ENCODE measurements at regions not wholly inside any gene's neighbourhood (a gene's known extent, or its start where the extent isn't known, plus 50 kb on each side); places are given as distances from the start of the nearest gene placed in this dataset.

GRCh38 chr14:101225157-101226152 is 321.9 kb upstream of the RTL1 start (continued):
- no peak for TF ChIP-seq CHD1 (IDR thresholded peaks at IDR 0.05; ENCODE audit: low read depth, low read length)
- no peak for TF ChIP-seq BHLHE40 (IDR thresholded peaks at IDR 0.05; ENCODE audit: low read depth, low read length)

GRCh38 chr14:101226265-101226602 is 322.7 kb upstream of the RTL1 start:
- Histone ChIP-seq H3K27me3 (ENCODE audit: control insufficient read depth, insufficient read depth, low read length) (peaks cover 22% of the 10 kb centered on the region), H3K4me3 (ENCODE audit: insufficient read depth, low read depth, low read length) (no peak overlapping the region), H2AK5ac (ENCODE audit: low read depth, low read length) (no peak overlapping the region), H3K79me1 (ENCODE audit: low read depth in 1 of 2, low read length in 2 of 2) (no peaks in the 10 kb centered on the region), H2BK15ac (ENCODE audit: low read depth, low read length) (no peak overlapping the region), H4K20me1 (ENCODE audit: insufficient read depth, low read length) (no peaks in the 10 kb centered on the region), H3K27ac (ENCODE audit: insufficient read depth, low read length) (no peak overlapping the region), H2BK120ac (ENCODE audit: low read depth, low read length) (no peak overlapping the region), H4K91ac (ENCODE audit: insufficient read depth, low read depth, low read length) (no peak overlapping the region), H2BK20ac (ENCODE audit: low read depth, low read length) (no peak overlapping the region), H4K8ac (ENCODE audit: low read depth in 2 of 2, low read length in 2 of 2) (no peak overlapping the region), H3K23ac (ENCODE audit: low read depth, low read length) (no peak overlapping the region), H3K36me3 (ENCODE audit: control insufficient read depth, insufficient read depth, low read length) (no peaks in the 10 kb centered on the region), H3K9me3 (ENCODE audit: control insufficient read depth, insufficient read depth, low read length) (no peaks in the 10 kb centered on the region), H4K5ac (ENCODE audit: low read depth, low read length) (no peak overlapping the region), H3K9me1 (ENCODE audit: insufficient read depth, low read length) (no peaks in the 10 kb centered on the region), H2AFZ (replicated peaks; ENCODE audit: low read length, poor library complexity) (no peak overlapping the region), H2BK5ac (ENCODE audit: low read depth, low read length, poor library complexity, severe bottlenecking) (no peak overlapping the region), H3K14ac (replicated peaks; ENCODE audit: low read depth, low read length) (no peak overlapping the region), H3K4ac (ENCODE audit: low read depth, low read length) (no peak overlapping the region), H2AK9ac (replicated peaks; ENCODE audit: low read depth, low read length, poor library complexity) (no peak overlapping the region), H3K4me1 (ENCODE audit: control insufficient read depth, insufficient read depth, low read length) (no peaks in the 10 kb centered on the region), H3K18ac (ENCODE audit: low read depth, low read length) (no peak overlapping the region), H3K9ac (ENCODE audit: low read depth, low read length) (no peak overlapping the region), H3K4me2 (ENCODE audit: low read depth, low read length) (no peak overlapping the region), H3K56ac (ENCODE audit: extremely low read depth, insufficient read depth, low read length) (no peak overlapping the region)
- ChIA-PET CTCF (no interaction called here), POLR2A (ENCODE audit: unreplicated experiment) (interaction anchor here (0.6 kb wide), 1 partner anchor 291 kb away, joined by 3 read pairs; no protein-coding TSS in a partner anchor)
- TF ChIP-seq MAZ (IDR thresholded peaks at IDR 0.05; ENCODE audit: borderline replicate concordance, low read depth, low read length) = no peak
- no peak for TF ChIP-seq SMC3 (IDR thresholded peaks at IDR 0.05; ENCODE audit: low read depth, low read length)
- no peak for TF ChIP-seq MAFK (IDR thresholded peaks at IDR 0.05; ENCODE audit: low read depth, low read length)
- no peak for TF ChIP-seq BHLHE40 (IDR thresholded peaks at IDR 0.05; ENCODE audit: low read depth, low read length)
- no peak for TF ChIP-seq RAD21 (IDR thresholded peaks at IDR 0.05; ENCODE audit: low read length)
- TF ChIP-seq USF2 (IDR thresholded peaks at IDR 0.05; ENCODE audit: low read depth, low read length) = no peak
- TF ChIP-seq RFX5 (IDR thresholded peaks at IDR 0.05; ENCODE audit: low read depth, low read length) = no peak
- TF ChIP-seq MXI1 (IDR thresholded peaks at IDR 0.05; ENCODE audit: borderline replicate concordance, low read depth, low read length) = no peak
- no TSS peak for BruUV-seq (replicated peaks)
- no peak for DNase-seq
- no CpG with 5 or more reads among the region's 4 CpGs for WGBS, 2 experiments (ENCODE audit: extremely low coverage in 2 of 2, insufficient read length in 1 of 2)
- no peak for ATAC-seq (ENCODE audit: low read depth)
- in situ Hi-C loops (cut with MboI; ENCODE audit: low sequenced_read_pairs) = loop anchor here (25.0 kb wide), 2 partner anchors 514 to 814 kb away; no protein-coding TSS in a partner anchor
- dilution Hi-C loops (cut with HindIII; ENCODE audit: low sequenced_read_pairs, unreplicated experiment) = no loop called here
- intact Hi-C loops (cut with micrococcal nuclease) = no loop called here
